Panc1 (cell line): ENCODE measurements at regions not wholly inside any gene's neighbourhood (a gene's known extent, or its start where the extent isn't known, plus 50 kb on each side); places are given as distances from the start of the nearest gene placed in this dataset.
"Not testable (repeated sequence)": the region's sequence is repeated elsewhere in the genome, so short reads cannot be mapped to it uniquely, and the experiment has no call there.

Source experiments
- ATAC-seq: fragments of 200-7000 bp; cut with Tn5 transposase; 2 replicates; pipeline ENCODE4 v1.9.1; 2020; ENCODE audit warnings: mild to moderate bottlenecking, moderate library complexity
- BruUV-seq: library from RNA; stranded (reverse); fragments of 400-500 nt; replicated peaks from 2 replicates; lab custom pipeline; 2021; lab: Mats Ljungman, UMichigan
- CTCF ChIA-PET: fragments of 300-600 bp; sonication (Branson Sonifier 250); formaldehyde crosslinking; loops from one replicate; lab custom pipeline; 2022; ENCODE audit warnings: antibody characterized with exemption; lab: Charles Lee
- POLR2A ChIA-PET: fragments of 300-600 bp; sonication (Branson Sonifier 250); formaldehyde crosslinking; loops from one replicate; lab custom pipeline; 2022; ENCODE audit warnings: antibody characterized with exemption; lab: Charles Lee
- DNase-seq: peaks from one replicate; pipeline ENCODE4 v3.0.0-alpha.2; 2010; ENCODE audit warnings: low read depth, low spot score
- H3K27ac ChIP-seq: 2 replicates; pipeline ENCODE4 v1.5.1; 2011; ENCODE audit warnings: mild to moderate bottlenecking, low read length, inconsistent platforms
- H3K27me3 ChIP-seq: fragments of 200-500 bp; sonication (Bioruptor generic); 2 replicates; pipeline ENCODE4 v1.6.0; 2014; ENCODE audit warnings: low read length, inconsistent platforms; ENCODE audit not compliant: control insufficient read depth, insufficient read depth
- H3K36me3 ChIP-seq: fragments of 200-500 bp; sonication (Bioruptor generic); 2 replicates; pipeline ENCODE4 v1.5.1; 2014; ENCODE audit warnings: inconsistent platforms, mild to moderate bottlenecking, low read length, moderate library complexity; ENCODE audit not compliant: control insufficient read depth, insufficient read depth
- H3K4me1 ChIP-seq: 2 replicates; pipeline ENCODE4 v1.5.1; 2011; ENCODE audit warnings: inconsistent platforms, mild to moderate bottlenecking, low read length, moderate library complexity; ENCODE audit not compliant: control insufficient read depth, insufficient read depth
- H3K4me3 ChIP-seq, 2 experiments: 2 replicates each; pipeline ENCODE4 v1.5.1; 2011 to 2012; ENCODE audit warnings: low read depth in 2 of 2, low read length in 2 of 2, mild to moderate bottlenecking in 2 of 2, inconsistent platforms in 1 of 2, moderate library complexity in 1 of 2
- H3K9me3 ChIP-seq: fragments of 200-500 bp; sonication (Bioruptor generic); 2 replicates; pipeline ENCODE4 v1.5.1; 2014; ENCODE audit warnings: low read depth, mild to moderate bottlenecking, inconsistent platforms, low read length, moderate library complexity; ENCODE audit not compliant: control insufficient read depth, insufficient read depth
- CTCF ChIP-seq: fragments of 450-650 bp; IDR thresholded peaks from 2 replicates; pipeline ENCODE4 v1.5.1; 2017; ENCODE audit warnings: mild to moderate bottlenecking
- POLR2AphosphoS5 ChIP-seq: IDR thresholded peaks from 2 replicates; pipeline ENCODE4 v1.6.1; 2012; ENCODE audit warnings: mild to moderate bottlenecking, low read depth, low read length, moderate library complexity
- REST ChIP-seq, 2 experiments: IDR thresholded peaks; 2 replicates each; pipeline ENCODE4 v1.6.1; 2011 to 2012; ENCODE audit warnings: low read depth in 2 of 2, control low read depth in 1 of 2, low read length in 1 of 2, mild to moderate bottlenecking in 1 of 2, moderate library complexity in 1 of 2; ENCODE audit not compliant: insufficient read depth in 1 of 2
- SIN3A ChIP-seq: IDR thresholded peaks from 2 replicates; pipeline ENCODE4 v1.6.1; 2012; ENCODE audit warnings: low read depth, mild to moderate bottlenecking, low read length, moderate library complexity, borderline replicate concordance; ENCODE audit not compliant: insufficient read depth
- TCF7L2 ChIP-seq: IDR thresholded peaks from 2 replicates; pipeline ENCODE4 v1.6.1; 2011; ENCODE audit warnings: mild to moderate bottlenecking, low read depth, low read length, inconsistent platforms
- in situ Hi-C: cut with HindIII; loops from 2 replicates; pipeline ENCODE4 v1.10.0; 2016; ENCODE audit warnings: low sequenced_read_pairs, low pct_unique_long_range_greater_than_20kb
- intact Hi-C: fragments of 100-400 bp; cut with micrococcal nuclease; formaldehyde crosslinking; loops from one replicate; pipeline ENCODE4 v1.10.0; 2022; ENCODE audit not compliant: unreplicated experiment

- no peaks in the 10 kb centered on the region for H3K36me3 ChIP-seq
- intact Hi-C loops: no loop called here
- BruUV-seq: no TSS peak
- in situ Hi-C loops: no loop called here
- no peaks in the 10 kb centered on the region for H3K4me1 ChIP-seq
- H3K4me3 ChIP-seq: no peak overlapping the region
- H3K9me3 ChIP-seq: no peaks in the 10 kb centered on the region
- peaks cover 5% of the 10 kb centered on the region; the same call in 1 of the 2 replicates for H3K27me3 ChIP-seq
- CTCF ChIA-PET: no interaction called here
- no peak for ATAC-seq
- POLR2A ChIA-PET: interaction anchor here (0.5 kb wide), 1 partner anchor 9 kb away, joined by 6 read pairs; no protein-coding TSS in a partner anchor
- DNase-seq: no peak
- H3K27ac ChIP-seq: no peak overlapping the region
- TF ChIP-seq CTCF (no peak), TCF7L2 (no peak), SIN3A (no peak)
Measured at GRCh38 chr11:122404571-122404970, 251.0 kb upstream of the UBASH3B start.

- BruUV-seq, H3K4me1 ChIP-seq, intact Hi-C loops, POLR2A ChIA-PET, H3K4me3 ChIP-seq, H3K36me3 ChIP-seq, H3K27ac ChIP-seq, CTCF ChIA-PET, H3K27me3 ChIP-seq, in situ Hi-C loops, ATAC-seq, H3K9me3 ChIP-seq, DNase-seq: not testable (repeated sequence)
Measured at GRCh38 chr11:122401581-122401980, 253.9 kb upstream of the UBASH3B start.

GRCh38 chr11:122399375-122399774, 256.1 kb upstream of the UBASH3B start:
- ATAC-seq: no peak
- no TSS peak for BruUV-seq
- in situ Hi-C loops: no loop called here
- Histone ChIP-seq H3K27me3 (peaks cover 5% of the 10 kb centered on the region; the same call in 1 of the 2 replicates), H3K36me3 (no peaks in the 10 kb centered on the region), H3K9me3 (no peaks in the 10 kb centered on the region), H3K27ac (no peak overlapping the region), H3K4me1 (no peaks in the 10 kb centered on the region), H3K4me3 (no peak overlapping the region)
- intact Hi-C loops: no loop called here
- no peak for TF ChIP-seq POLR2AphosphoS5
- no peak for TF ChIP-seq CTCF
- DNase-seq: no peak
- CTCF ChIA-PET: no interaction called here
- POLR2A ChIA-PET: no interaction called here

GRCh38 chr11:122398851-122399250, 256.7 kb upstream of the UBASH3B start:
- Histone ChIP-seq H3K4me3 (no peak overlapping the region), H3K36me3 (no peaks in the 10 kb centered on the region), H3K27me3 (peaks cover 5% of the 10 kb centered on the region; the same call in 1 of the 2 replicates), H3K9me3 (no peaks in the 10 kb centered on the region), H3K4me1 (no peaks in the 10 kb centered on the region), H3K27ac (no peak overlapping the region)
- no peak for DNase-seq
- ChIA-PET CTCF (no interaction called here), POLR2A (no interaction called here)
- no peak for ATAC-seq
- no TSS peak for BruUV-seq
- in situ Hi-C loops (no loop called here), intact Hi-C loops (no loop called here)
- no peak for TF ChIP-seq TCF7L2
- no peak for TF ChIP-seq SIN3A
- TF ChIP-seq CTCF: no peak
- TF ChIP-seq POLR2AphosphoS5: no peak
- no peak for TF ChIP-seq REST (IDR thresholded peaks at IDR 0.05; ENCODE audit: insufficient read depth in 1 of 2, low read depth in 2 of 2, low read length in 1 of 2)
